Transverse colon (tissue), 4 donors: ENCODE measurements at regions not wholly inside any gene's neighbourhood (a gene's known extent, or its start where the extent isn't known, plus 50 kb on each side); places are given as distances from the start of the nearest gene placed in this dataset.

Experiments used
- CTCF ChIP-seq, 5 experiments: fragments of 200-600 bp in 3 of 5; fragments of 450-650 bp in 2 of 5; sonication (generic) in 3 of 5; IDR thresholded peaks; 1 replicate in 2 of 5; 2 replicates in 3 of 5; pipeline ENCODE4 v1.5.1; 2016 to 2017; ENCODE audit warnings: antibody characterized with exemption in 5 of 5, inconsistent platforms in 3 of 5, mild to moderate bottlenecking in 2 of 5, moderate library complexity in 1 of 5
- EP300 ChIP-seq: sonication (generic); formaldehyde crosslinking; IDR thresholded peaks from one replicate; pipeline ENCODE4 v1.6.1; 2017; ENCODE audit warnings: antibody characterized with exemption, low read depth
- POLR2A ChIP-seq: fragments of 450-650 bp; IDR thresholded peaks from one replicate; pipeline ENCODE4 v1.6.1; 2016; ENCODE audit warnings: antibody characterized with exemption, mild to moderate bottlenecking, moderate library complexity
- POLR2AphosphoS5 ChIP-seq, 3 donors: sonication (generic); formaldehyde crosslinking; IDR thresholded peaks; one replicate each; pipeline ENCODE4 v1.6.1; 2016; ENCODE audit warnings: antibody characterized with exemption in 3 of 3

- TF ChIP-seq EP300 (no peak), CTCF (IDR thresholded peaks at IDR 0.05) (no peak), POLR2A (no peak), POLR2AphosphoS5 (IDR thresholded peaks at IDR 0.05) (no peak)
These were observed 331.0 kb upstream of the RGMB start for GRCh38 chr5:98442448-98442847.
